ENCODE measurements at regions not wholly inside any gene's neighbourhood (a gene's known extent, or its start where the extent isn't known, plus 50 kb on each side); places are given as distances from the start of the nearest gene placed in this dataset.

GRCh38 chr5:74251141-74252035 is 389.1 kb downstream of the ENC1 start:
- no peak for DNase-seq (ENCODE audit: low read depth)
- H3K4me3 ChIP-seq (ENCODE audit: low read depth, low read length) = no peak overlapping the region
- TF ChIP-seq, protein P1, sequence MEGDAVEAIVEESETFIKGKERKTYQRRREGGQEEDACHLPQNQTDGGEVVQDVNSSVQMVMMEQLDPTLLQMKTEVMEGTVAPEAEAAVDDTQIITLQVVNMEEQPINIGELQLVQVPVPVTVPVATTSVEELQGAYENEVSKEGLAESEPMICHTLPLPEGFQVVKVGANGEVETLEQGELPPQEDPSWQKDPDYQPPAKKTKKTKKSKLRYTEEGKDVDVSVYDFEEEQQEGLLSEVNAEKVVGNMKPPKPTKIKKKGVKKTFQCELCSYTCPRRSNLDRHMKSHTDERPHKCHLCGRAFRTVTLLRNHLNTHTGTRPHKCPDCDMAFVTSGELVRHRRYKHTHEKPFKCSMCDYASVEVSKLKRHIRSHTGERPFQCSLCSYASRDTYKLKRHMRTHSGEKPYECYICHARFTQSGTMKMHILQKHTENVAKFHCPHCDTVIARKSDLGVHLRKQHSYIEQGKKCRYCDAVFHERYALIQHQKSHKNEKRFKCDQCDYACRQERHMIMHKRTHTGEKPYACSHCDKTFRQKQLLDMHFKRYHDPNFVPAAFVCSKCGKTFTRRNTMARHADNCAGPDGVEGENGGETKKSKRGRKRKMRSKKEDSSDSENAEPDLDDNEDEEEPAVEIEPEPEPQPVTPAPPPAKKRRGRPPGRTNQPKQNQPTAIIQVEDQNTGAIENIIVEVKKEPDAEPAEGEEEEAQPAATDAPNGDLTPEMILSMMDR (IDR thresholded peaks at IDR 0.05; ENCODE audit: insufficient read depth, low read depth, low read length, missing control alignments) = no peak

DNA sequence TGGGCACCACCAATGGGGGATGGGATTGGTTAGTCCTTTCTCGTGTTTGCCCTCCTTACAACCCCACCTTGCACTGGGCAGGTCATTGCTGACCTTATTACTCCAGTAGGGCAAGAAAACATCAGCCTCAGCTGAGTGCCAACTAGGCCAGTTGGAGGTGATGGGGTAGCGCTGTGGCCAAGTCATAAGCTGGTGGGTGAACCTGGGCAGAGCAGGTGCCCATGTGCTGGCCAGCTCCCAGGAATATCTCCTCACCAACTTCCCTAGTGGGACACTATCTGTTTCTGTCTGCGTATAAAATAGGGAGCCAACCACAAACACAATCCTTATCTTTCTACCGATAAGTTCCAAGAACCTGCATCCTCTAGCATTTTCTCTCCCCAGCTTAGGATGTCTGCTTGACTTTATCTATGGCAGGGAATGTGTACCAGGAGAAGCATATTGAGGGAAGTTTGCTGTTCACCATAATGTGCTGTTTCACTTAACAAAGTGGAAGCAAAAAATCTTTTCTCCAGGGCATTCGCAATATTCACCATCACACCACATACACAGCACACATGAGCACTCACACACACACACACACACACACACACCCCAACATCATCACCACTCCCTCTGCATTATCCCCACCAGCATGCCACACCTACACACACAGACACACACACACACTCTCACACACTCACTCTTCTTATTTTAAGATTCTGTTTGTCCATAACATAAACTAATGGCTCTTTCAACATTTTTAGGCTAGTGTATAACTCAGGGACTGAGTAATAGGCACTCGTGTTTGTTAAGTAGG is 390.0 kb downstream of the ENC1 start:
- DNase-seq (ENCODE audit: low read depth) = no peak
- TF ChIP-seq, protein P1 (IDR thresholded peaks at IDR 0.05; ENCODE audit: insufficient read depth, low read depth, low read length, missing control alignments) = no peak
- H3K4me3 ChIP-seq (ENCODE audit: low read depth, low read length) = no peak overlapping the region

- TF ChIP-seq, protein P1 (IDR thresholded peaks at IDR 0.05; ENCODE audit: insufficient read depth, low read depth, low read length, missing control alignments) = no peak
- H3K4me3 ChIP-seq (ENCODE audit: low read depth, low read length) = no peak overlapping the region
- DNase-seq (ENCODE audit: low read depth) = no peak
Measured at GRCh38 chr5:74248576-74248975, 392.0 kb downstream of the ENC1 start.

DNA sequence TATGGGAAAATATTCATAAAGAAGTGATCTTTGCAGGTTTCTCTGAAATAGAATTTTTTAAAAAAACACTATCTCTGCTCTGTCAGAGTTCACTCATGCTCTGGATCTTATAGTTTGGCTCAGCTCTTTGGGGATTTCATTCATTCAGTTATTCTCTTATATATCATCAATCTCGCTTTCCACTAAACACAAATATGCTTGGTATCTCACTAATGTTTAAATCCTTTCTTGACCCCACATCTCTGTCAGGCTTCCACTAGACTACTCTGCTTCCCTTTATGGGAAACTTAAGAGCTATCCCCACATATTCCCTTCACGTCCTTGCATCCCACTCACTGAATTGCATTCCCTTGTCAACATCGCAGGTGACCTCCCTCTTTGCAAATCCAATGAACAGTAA is 396.1 kb downstream of the ENC1 start:
- DNase-seq (ENCODE audit: low read depth) = no peak
- no peak overlapping the region for H3K4me3 ChIP-seq (ENCODE audit: low read depth, low read length)
- TF ChIP-seq, protein P1 (IDR thresholded peaks at IDR 0.05; ENCODE audit: insufficient read depth, low read depth, low read length, missing control alignments) = no peak

- DNase-seq (ENCODE audit: low read depth) = no peak
- TF ChIP-seq, protein P1 (IDR thresholded peaks at IDR 0.05; ENCODE audit: insufficient read depth, low read depth, low read length, missing control alignments) = no peak
- H3K4me3 ChIP-seq (ENCODE audit: low read depth, low read length) = no peak overlapping the region
Measured at GRCh38 chr5:74243634-74244033, 396.9 kb downstream of the ENC1 start.

- TF ChIP-seq, protein P1 (IDR thresholded peaks at IDR 0.05; ENCODE audit: insufficient read depth, low read depth, low read length, missing control alignments) = no peak
- H3K4me3 ChIP-seq (ENCODE audit: low read depth, low read length) = no peak overlapping the region
- DNase-seq (ENCODE audit: low read depth) = no peak
Measured at GRCh38 chr5:74242516-74242915, 398.0 kb downstream of the ENC1 start.
